ENCODE measurements at regions not wholly inside any gene's neighbourhood (a gene's known extent, or its start where the extent isn't known, plus 50 kb on each side); places are given as distances from the start of the nearest gene placed in this dataset.

- no peak for TF ChIP-seq CTCF (IDR thresholded peaks at IDR 0.05)
- TF ChIP-seq SIN3A (IDR thresholded peaks at IDR 0.05; ENCODE audit: borderline replicate concordance, insufficient read depth, low read depth, low read length): no peak
These were observed 389.8 kb upstream of the RARB start for GRCh38 chr3:25038271-25038670.
